ENCODE measurements at regions not wholly inside any gene's neighbourhood (a gene's known extent, or its start where the extent isn't known, plus 50 kb on each side); places are given as distances from the start of the nearest gene placed in this dataset.

- TF ChIP-seq ZNF768 (tag by site-specific recombination; IDR thresholded peaks at IDR 0.05) (no peak), ZBTB26 (tag by site-specific recombination; optimal IDR thresholded peaks at IDR 0.05) (no peak), KLF16 (tag by site-specific recombination; IDR thresholded peaks at IDR 0.05) (no peak), ZBTB7A (tag by site-specific recombination; IDR thresholded peaks at IDR 0.05; ENCODE audit: low read depth) (no peak), HOXD13 (CRISPR knock-in tag; IDR thresholded peaks at IDR 0.05; ENCODE audit: borderline replicate concordance) (no peak), ZSCAN30 (tag by site-specific recombination; IDR thresholded peaks at IDR 0.05) (no peak)
Measured at GRCh38 chr2:147428120-147428747, 416.6 kb upstream of the ACVR2A start (continued).

GRCh38 chr2:147425437-147426029 is 419.3 kb upstream of the ACVR2A start:
- ChIA-PET CTCF (interaction anchor here (0.6 to 0.7 kb wide), 2 partner anchors 8 to 381 kb away, joined by 3 to 5 read pairs; no protein-coding TSS in a partner anchor), POLR2A (no interaction called here)
- H3K4me1 ChIP-seq (ENCODE audit: control insufficient read depth, insufficient read depth, low read length): peaks cover 4% of the 10 kb centered on the region; the same call in 1 of the 2 replicates
- TF ChIP-seq ZNF791 (tag by site-specific recombination; IDR thresholded peaks at IDR 0.05) (no peak), MZF1 (tag by site-specific recombination; IDR thresholded peaks at IDR 0.05; ENCODE audit: borderline replicate concordance) (no peak), ZNF623 (tag by site-specific recombination; IDR thresholded peaks at IDR 0.05) (no peak), ZEB2 (tag by site-specific recombination; IDR thresholded peaks at IDR 0.05) (no peak), GLIS2 (tag by site-specific recombination; IDR thresholded peaks at IDR 0.05) (no peak)
- no peak overlapping the region for H3K27ac ChIP-seq (ENCODE audit: extremely low read depth, low read depth, low read length)
- H3K4me3 ChIP-seq (ENCODE audit: low read depth, low read length): no peak overlapping the region
- H3K9me3 ChIP-seq (ENCODE audit: control insufficient read depth, insufficient read depth, low read depth, low read length): no peaks in the 10 kb centered on the region
- no peaks in the 10 kb centered on the region for H3K36me3 ChIP-seq (ENCODE audit: control insufficient read depth in 2 of 2, insufficient read depth in 1 of 2, low read length in 2 of 2)

- POLR2A ChIA-PET: no interaction called here
Measured at GRCh38 chr2:147424766-147425165, 420.1 kb upstream of the ACVR2A start.

More at GRCh38 chr2:147424766-147425165, 420.1 kb upstream of the ACVR2A start:
- Histone ChIP-seq H3K27ac (ENCODE audit: extremely low read depth, low read depth, low read length) (no peak overlapping the region), H3K36me3 (ENCODE audit: control insufficient read depth in 2 of 2, insufficient read depth in 1 of 2, low read length in 2 of 2) (no peaks in the 10 kb centered on the region), H3K9me3 (ENCODE audit: control insufficient read depth, insufficient read depth, low read depth, low read length) (no peaks in the 10 kb centered on the region), H3K4me3 (ENCODE audit: low read depth, low read length) (no peak overlapping the region), H3K4me1 (ENCODE audit: control insufficient read depth, insufficient read depth, low read length) (no peaks in the 10 kb centered on the region)
- CTCF ChIA-PET: interaction anchor here (0.7 kb wide), 1 partner anchor 380 kb away, joined by 5 read pairs; no protein-coding TSS in a partner anchor
- TF ChIP-seq YY2 (tag by site-specific recombination; IDR thresholded peaks at IDR 0.05) (no peak), GLI2 (tag by site-specific recombination; IDR thresholded peaks at IDR 0.05; ENCODE audit: borderline replicate concordance, low read depth) (no peak), ZNF660 (tag by site-specific recombination; IDR thresholded peaks at IDR 0.05) (no peak), ZNF555 (tag by site-specific recombination; conservative IDR thresholded peaks at IDR 0.05) (no peak), ZNF473 (tag by site-specific recombination; IDR thresholded peaks at IDR 0.05) (no peak), ZNF629 (tag by site-specific recombination; IDR thresholded peaks at IDR 0.05) (no peak), ZNF19 (tag by site-specific recombination; IDR thresholded peaks at IDR 0.05; ENCODE audit: low read depth) (no peak), ZSCAN5A (tag by site-specific recombination; IDR thresholded peaks at IDR 0.05) (no peak), ATF2 (tag by site-specific recombination; IDR thresholded peaks at IDR 0.05; ENCODE audit: low read depth) (no peak), ZNF146 (tag by site-specific recombination; IDR thresholded peaks at IDR 0.05) (no peak), ZNF302 (tag by site-specific recombination; IDR thresholded peaks at IDR 0.05; ENCODE audit: low read depth) (no peak), ZFP3 (tag by site-specific recombination; IDR thresholded peaks at IDR 0.05; ENCODE audit: low read depth) (no peak), ZBTB6 (tag by site-specific recombination; IDR thresholded peaks at IDR 0.05) (no peak), ZNF266 (tag by site-specific recombination; IDR thresholded peaks at IDR 0.05; ENCODE audit: low read depth) (no peak)

Measured in HEK293 (cell line).